SU-DHL-6 (cell line): ENCODE measurements at regions not wholly inside any gene's neighbourhood (a gene's known extent, or its start where the extent isn't known, plus 50 kb on each side); places are given as distances from the start of the nearest gene placed in this dataset.

Experiments used
- H2AFZ ChIP-seq: fragments of 200-600 bp; sonication (generic); 2 replicates; pipeline ENCODE4 v1.6.1; 2014; ENCODE audit warnings: low read depth, mild to moderate bottlenecking, moderate library complexity, mixed read lengths, antibody characterized with exemption, low read length; ENCODE audit not compliant: severe bottlenecking
- H3F3A ChIP-seq: fragments of 200-600 bp; shearing (Covaris generic); 2 replicates; pipeline ENCODE4 v1.6.0; 2016; ENCODE audit warnings: antibody characterized with exemption, mild to moderate bottlenecking; ENCODE audit not compliant: insufficient read depth
- H3K27ac ChIP-seq: fragments of 200-600 bp; sonication (generic); 2 replicates; pipeline ENCODE4 v1.5.1; 2016; ENCODE audit warnings: low read depth, mild to moderate bottlenecking, low read length, moderate library complexity, mixed read lengths
- H3K27me3 ChIP-seq: fragments of 200-600 bp; sonication (generic), shearing (Covaris generic); 2 replicates; pipeline ENCODE4 v1.6.0; 2014; ENCODE audit warnings: mild to moderate bottlenecking, low read length
- H3K36me3 ChIP-seq: fragments of 200-600 bp; sonication (generic); 2 replicates; pipeline ENCODE4 v1.6.1; 2014; ENCODE audit warnings: mild to moderate bottlenecking, low read length, mixed read lengths
- H3K4me2 ChIP-seq: fragments of 300-600, 200-600 bp; shearing (Covaris generic), sonication (generic); 2 replicates; pipeline ENCODE4 v1.6.0; 2014; ENCODE audit warnings: low read length, low read depth, mild to moderate bottlenecking; ENCODE audit not compliant: poor library complexity, severe bottlenecking
- H3K4me3 ChIP-seq: fragments of 200-600 bp; sonication (generic); 2 replicates; pipeline ENCODE4 v1.5.1; 2014; ENCODE audit warnings: antibody characterized with exemption, low read length, mild to moderate bottlenecking, mixed read lengths; ENCODE audit not compliant: insufficient read depth, poor library complexity, severe bottlenecking
- H3K79me2 ChIP-seq: fragments of 200-600 bp; sonication (generic); 2 replicates; pipeline ENCODE4 v1.6.1; 2014; ENCODE audit warnings: mild to moderate bottlenecking, low read length, moderate library complexity; ENCODE audit not compliant: insufficient read depth
- H3K9ac ChIP-seq: fragments of 200-600 bp; sonication (generic); 2 replicates; pipeline ENCODE4 v1.7.0; 2014; ENCODE audit warnings: mild to moderate bottlenecking, low read length
- H3K9me2 ChIP-seq: fragments of 200-600 bp; sonication (generic); replicated peaks from 2 replicates; pipeline ENCODE4 v1.6.1; 2014; ENCODE audit warnings: low read length; ENCODE audit not compliant: insufficient read depth
- H3K9me3 ChIP-seq: fragments of 200-600 bp; sonication (generic); 2 replicates; pipeline ENCODE4 v1.6.1; 2014; ENCODE audit warnings: low read length, mixed read lengths; ENCODE audit not compliant: insufficient read depth
- H4K20me1 ChIP-seq: fragments of 200-600 bp; sonication (generic); 2 replicates; pipeline ENCODE4 v1.6.1; 2014; ENCODE audit warnings: low read depth, mild to moderate bottlenecking, antibody characterized with exemption, low read length, moderate library complexity, mixed read lengths
- EZH2phosphoT487 ChIP-seq: fragments of 200-600 bp; sonication (generic), shearing (Covaris generic); conservative IDR thresholded peaks from 2 replicates; pipeline ENCODE4 v1.6.1; 2018; ENCODE audit warnings: mild to moderate bottlenecking, antibody characterized with exemption, low read length, moderate library complexity, mixed read lengths
- TF ChIP-seq, protein P1 (sequence below): fragments of 200-600 bp; sonication (generic); IDR thresholded peaks from one replicate; pipeline ENCODE4 v1.5.1; 2017; ENCODE audit warnings: antibody characterized with exemption, mild to moderate bottlenecking, low read length, moderate library complexity; ENCODE audit not compliant: insufficient read depth, poor library complexity, severe bottlenecking

DNA sequence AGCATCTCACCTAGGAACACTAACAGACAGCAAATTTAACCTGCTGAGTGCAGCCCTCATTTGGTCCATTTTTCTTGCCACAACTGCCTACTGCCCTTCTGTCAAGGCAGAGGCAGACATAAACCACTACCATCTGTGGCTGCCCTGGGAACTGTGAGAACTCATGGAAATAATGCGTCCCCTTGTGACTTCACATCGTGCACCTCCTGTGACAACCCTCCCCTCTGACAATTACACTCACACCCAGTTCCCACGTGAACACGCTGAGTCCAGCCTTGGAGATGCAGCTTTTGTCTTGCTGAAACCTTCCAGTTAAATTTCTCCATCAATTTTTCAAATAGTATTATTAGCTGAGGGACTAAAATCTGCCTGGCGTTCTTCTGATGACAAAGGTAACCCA lies 193.1 kb upstream of the KLF14 start:
- Histone ChIP-seq H3K36me3 (no peaks in the 10 kb centered on the region), H3K4me2 (no peak overlapping the region), H3K4me3 (no peak overlapping the region), H3K9me3 (no peaks in the 10 kb centered on the region), H3K9ac (no peak overlapping the region), H3F3A (no peaks in the 10 kb centered on the region), H3K27me3 (no peaks in the 10 kb centered on the region), H4K20me1 (no peaks in the 10 kb centered on the region), H2AFZ (no peak overlapping the region), H3K27ac (no peak overlapping the region), H3K79me2 (no peaks in the 10 kb centered on the region), H3K9me2 (no peaks in the 10 kb centered on the region)
- no peak for TF ChIP-seq EZH2phosphoT487
- TF ChIP-seq, protein P1, sequence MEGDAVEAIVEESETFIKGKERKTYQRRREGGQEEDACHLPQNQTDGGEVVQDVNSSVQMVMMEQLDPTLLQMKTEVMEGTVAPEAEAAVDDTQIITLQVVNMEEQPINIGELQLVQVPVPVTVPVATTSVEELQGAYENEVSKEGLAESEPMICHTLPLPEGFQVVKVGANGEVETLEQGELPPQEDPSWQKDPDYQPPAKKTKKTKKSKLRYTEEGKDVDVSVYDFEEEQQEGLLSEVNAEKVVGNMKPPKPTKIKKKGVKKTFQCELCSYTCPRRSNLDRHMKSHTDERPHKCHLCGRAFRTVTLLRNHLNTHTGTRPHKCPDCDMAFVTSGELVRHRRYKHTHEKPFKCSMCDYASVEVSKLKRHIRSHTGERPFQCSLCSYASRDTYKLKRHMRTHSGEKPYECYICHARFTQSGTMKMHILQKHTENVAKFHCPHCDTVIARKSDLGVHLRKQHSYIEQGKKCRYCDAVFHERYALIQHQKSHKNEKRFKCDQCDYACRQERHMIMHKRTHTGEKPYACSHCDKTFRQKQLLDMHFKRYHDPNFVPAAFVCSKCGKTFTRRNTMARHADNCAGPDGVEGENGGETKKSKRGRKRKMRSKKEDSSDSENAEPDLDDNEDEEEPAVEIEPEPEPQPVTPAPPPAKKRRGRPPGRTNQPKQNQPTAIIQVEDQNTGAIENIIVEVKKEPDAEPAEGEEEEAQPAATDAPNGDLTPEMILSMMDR, result no peak

GRCh38 chr7:130927564-130927963 lies 193.6 kb upstream of the KLF14 start:
- H3K4me2 ChIP-seq, result no peak overlapping the region
- no peaks in the 10 kb centered on the region for H3K79me2 ChIP-seq
- H3K9ac ChIP-seq, result no peak overlapping the region
- no peaks in the 10 kb centered on the region for H3K27me3 ChIP-seq
- no peaks in the 10 kb centered on the region for H3K9me3 ChIP-seq
- H4K20me1 ChIP-seq, result no peaks in the 10 kb centered on the region
- H2AFZ ChIP-seq, result no peak overlapping the region
- H3K9me2 ChIP-seq, result no peaks in the 10 kb centered on the region
- TF ChIP-seq, protein P1, result no peak
- TF ChIP-seq EZH2phosphoT487, result no peak
- H3K36me3 ChIP-seq, result no peaks in the 10 kb centered on the region
- no peak overlapping the region for H3K27ac ChIP-seq
- no peaks in the 10 kb centered on the region for H3F3A ChIP-seq
- H3K4me3 ChIP-seq, result no peak overlapping the region

GRCh38 chr7:130929896-130930659 lies 196.1 kb upstream of the KLF14 start:
- Histone ChIP-seq H3K36me3 (no peaks in the 10 kb centered on the region), H3K79me2 (no peaks in the 10 kb centered on the region), H2AFZ (no peak overlapping the region), H3K4me2 (no peak overlapping the region), H3K27me3 (no peaks in the 10 kb centered on the region), H3K27ac (no peak overlapping the region), H3K9me2 (no peaks in the 10 kb centered on the region), H3K9me3 (no peaks in the 10 kb centered on the region), H4K20me1 (no peaks in the 10 kb centered on the region), H3F3A (no peaks in the 10 kb centered on the region), H3K4me3 (no peak overlapping the region), H3K9ac (no peak overlapping the region)
- TF ChIP-seq, protein P1, result no peak
- no peak for TF ChIP-seq EZH2phosphoT487
